Heart left ventricle (tissue), 16 donors: ENCODE measurements at regions not wholly inside any gene's neighbourhood (a gene's known extent, or its start where the extent isn't known, plus 50 kb on each side); places are given as distances from the start of the nearest gene placed in this dataset.

Experiments used
- ATAC-seq, 4 donors: fragments of 200-7000 bp; cut with Tn5 transposase; one replicate each; pipeline ENCODE4 v1.9.1; 2020 to 2022; ENCODE audit warnings: moderate library complexity in 4 of 4, mild to moderate bottlenecking in 3 of 4, moderate number of reproducible peaks in 1 of 4
- DNase-seq, 5 donors: peaks; one replicate each; pipeline ENCODE4 v3.0.0-alpha.2; 2020
- H3K27ac ChIP-seq, 12 donors: fragments of 200-600 bp; sonication (generic) in 4 of 12; one replicate each; pipeline versions ENCODE4 v1.5.0 to v1.8.0; 2016 to 2022; ENCODE audit warnings: mild to moderate bottlenecking in 2 of 12
- H3K27me3 ChIP-seq, 9 donors: fragments of 200-600 bp; sonication (generic) in 2 of 9; one replicate each; pipeline versions ENCODE4 v1.5.1 to v1.8.0; 2016 to 2022; ENCODE audit warnings: mild to moderate bottlenecking in 3 of 9
- H3K36me3 ChIP-seq, 9 donors: fragments of 200-600 bp; sonication (generic) in 2 of 9; one replicate each; pipeline versions ENCODE4 v1.5.0 to v1.8.0; 2018 to 2022; ENCODE audit warnings: mild to moderate bottlenecking in 2 of 9
- H3K4me1 ChIP-seq, 12 donors: fragments of 200-600 bp; sonication (generic) in 4 of 12; one replicate each; pipeline versions ENCODE4 v1.5.0 to v1.8.0; 2016 to 2022; ENCODE audit warnings: mild to moderate bottlenecking in 3 of 12
- H3K4me3 ChIP-seq, 12 donors: fragments of 200-600 bp; sonication (generic) in 4 of 12; one replicate each; pipeline versions ENCODE4 v1.5.0 to v1.8.0; 2017 to 2022; ENCODE audit warnings: mild to moderate bottlenecking in 9 of 12, moderate library complexity in 4 of 12
- H3K9me3 ChIP-seq, 12 donors: fragments of 200-600 bp; sonication (generic) in 4 of 12; one replicate each; pipeline versions ENCODE4 v1.5.0 to v1.8.0; 2016 to 2022; ENCODE audit warnings: mild to moderate bottlenecking in 1 of 12
- POLR2A ChIP-seq, 2 donors: fragments of 450-650 bp; IDR thresholded peaks; one replicate each; pipeline ENCODE4 v1.6.1; 2017; ENCODE audit warnings: antibody characterized with exemption in 2 of 2, mild to moderate bottlenecking in 2 of 2, moderate library complexity in 2 of 2
- WGBS, 4 donors: extraction: QIAGEN DNeasy Blood & Tissue Kit in 2 of 4; methylation state at CpG; one replicate each; pipeline versions ENCODE4 v1.1.5 to v1.1.7; 2013 to 2018; 5-methylcytosine and 5-hydroxymethylcytosine counted together
- intact Hi-C, 10 donors: fragments of 100-400 bp; cut with DNase I; formaldehyde crosslinking; loops; one replicate each; pipeline versions ENCODE4 v1.11.1 to v1.14.2; 2022
- TF ChIP-seq, protein P1 (sequence below), 12 donors: fragments of 200-600 bp; sonication (generic) in 4 of 12; IDR thresholded peaks; one replicate each; pipeline versions ENCODE4 v1.5.0 to v1.8.0; 2018 to 2022; ENCODE audit warnings: antibody characterized with exemption in 12 of 12, mild to moderate bottlenecking in 5 of 12
- donor health status: ischemic (EF 13 %, LVEDD 7.1; RV severe dilation, severe dysfunction).
- donor health status: healthy with polysubstance abuse.
- donor health status: DM: no; HTN: yes; CAD: no.
- donor health status: DM: no; HTN: no; CAD: no.
- donor health status: ischemic (EF 25% LVEDD 6.9; RV normal size, moderate dysfunction).
- donor health status: ischemic (EF 25% LVEDD 5.7; RV mildly dilated, moderate dysfunction).
- donor health status: healthy.
- donor health status: DM: yes; HTN: yes; CAD: no.
- donor health status: ischemic (EF 35%, LVEDD 5.7; RV mildly dilated, moderate dysfunction).
- donor health status: nonischemic (EF 11% LVEDD 7.7; RV severe dilation, severe dysfunction).
- donor health status: DM: yes; HTN: yes; CAD: no.
- donor health status: PGD.
- donor health status: ischemic (EF 29% LVEDD 5.4; RV normal size, mild dysfunction).
- donor health status: nonischemic (EF 23%, LVEDD 6.1; RV moderate dilation, normal function).

DNA sequence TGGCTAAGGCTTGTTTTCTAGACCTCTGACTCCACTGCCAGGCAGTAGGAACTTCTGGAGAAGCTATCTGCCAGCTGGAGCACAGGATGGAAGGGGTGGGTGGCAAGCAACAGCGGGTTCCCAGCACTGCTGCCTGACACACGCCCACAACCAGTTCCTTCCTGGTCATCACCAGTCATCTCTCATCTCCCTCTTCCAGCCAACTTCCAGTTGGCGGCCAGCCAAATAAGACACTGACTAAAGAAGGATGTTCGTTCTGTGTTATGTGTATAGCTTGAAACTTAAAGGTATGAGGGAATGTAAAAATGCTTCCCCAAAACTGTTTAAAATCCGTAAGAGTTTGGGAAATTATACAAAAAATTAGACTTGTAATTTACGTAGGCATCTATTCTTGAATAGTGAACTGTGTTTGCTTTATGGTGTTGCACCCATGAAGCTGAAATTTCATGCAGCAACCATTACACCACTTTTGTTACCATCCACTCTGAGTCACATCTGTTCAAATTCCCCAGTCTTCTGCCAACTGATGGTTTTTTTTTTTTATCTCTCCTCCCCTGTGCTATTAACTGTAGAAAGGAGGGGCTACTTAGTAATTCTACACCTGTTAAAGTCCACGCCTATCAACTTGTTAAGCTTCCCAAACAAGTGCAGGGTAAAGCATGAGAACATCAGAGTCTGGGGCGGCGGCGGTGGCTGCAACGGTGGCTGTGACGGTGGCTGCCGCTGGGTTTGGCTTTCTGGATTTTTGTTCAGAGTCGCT, 86.2 kb upstream of the FRY start:
- no peaks in the 10 kb centered on the region for H3K27me3 ChIP-seq
- peaks cover 0 to 58% (median 15%) of the 10 kb centered on the region in 9 donors for H3K36me3 ChIP-seq
- TF ChIP-seq POLR2A (IDR thresholded peaks at IDR 0.05), result peak in 1 of 2 donors; percentile 39
- TF ChIP-seq, protein P1, sequence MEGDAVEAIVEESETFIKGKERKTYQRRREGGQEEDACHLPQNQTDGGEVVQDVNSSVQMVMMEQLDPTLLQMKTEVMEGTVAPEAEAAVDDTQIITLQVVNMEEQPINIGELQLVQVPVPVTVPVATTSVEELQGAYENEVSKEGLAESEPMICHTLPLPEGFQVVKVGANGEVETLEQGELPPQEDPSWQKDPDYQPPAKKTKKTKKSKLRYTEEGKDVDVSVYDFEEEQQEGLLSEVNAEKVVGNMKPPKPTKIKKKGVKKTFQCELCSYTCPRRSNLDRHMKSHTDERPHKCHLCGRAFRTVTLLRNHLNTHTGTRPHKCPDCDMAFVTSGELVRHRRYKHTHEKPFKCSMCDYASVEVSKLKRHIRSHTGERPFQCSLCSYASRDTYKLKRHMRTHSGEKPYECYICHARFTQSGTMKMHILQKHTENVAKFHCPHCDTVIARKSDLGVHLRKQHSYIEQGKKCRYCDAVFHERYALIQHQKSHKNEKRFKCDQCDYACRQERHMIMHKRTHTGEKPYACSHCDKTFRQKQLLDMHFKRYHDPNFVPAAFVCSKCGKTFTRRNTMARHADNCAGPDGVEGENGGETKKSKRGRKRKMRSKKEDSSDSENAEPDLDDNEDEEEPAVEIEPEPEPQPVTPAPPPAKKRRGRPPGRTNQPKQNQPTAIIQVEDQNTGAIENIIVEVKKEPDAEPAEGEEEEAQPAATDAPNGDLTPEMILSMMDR (IDR thresholded peaks at IDR 0.05), result no peak
- peak; percentile 57 to 84 (median 80) for DNase-seq
- intact Hi-C loops, result no loop called here
- ATAC-seq, result peak; percentile 87 to 92 (median 90)
- WGBS, 4 donors, result 36 to 52% (median 43%) methylated on average over 14 of the region's 14 CpGs
- peaks cover 0 to 52% (median 19%) of the 10 kb centered on the region in 12 donors for H3K4me1 ChIP-seq
- H3K9me3 ChIP-seq, result no peaks in the 10 kb centered on the region
- peak overlapping the region in 10 of 12 donors; percentile 9 to 76 (median 38) for H3K27ac ChIP-seq
- H3K4me3 ChIP-seq, result peak overlapping the region in 1 of 12 donors; percentile 21

DNA sequence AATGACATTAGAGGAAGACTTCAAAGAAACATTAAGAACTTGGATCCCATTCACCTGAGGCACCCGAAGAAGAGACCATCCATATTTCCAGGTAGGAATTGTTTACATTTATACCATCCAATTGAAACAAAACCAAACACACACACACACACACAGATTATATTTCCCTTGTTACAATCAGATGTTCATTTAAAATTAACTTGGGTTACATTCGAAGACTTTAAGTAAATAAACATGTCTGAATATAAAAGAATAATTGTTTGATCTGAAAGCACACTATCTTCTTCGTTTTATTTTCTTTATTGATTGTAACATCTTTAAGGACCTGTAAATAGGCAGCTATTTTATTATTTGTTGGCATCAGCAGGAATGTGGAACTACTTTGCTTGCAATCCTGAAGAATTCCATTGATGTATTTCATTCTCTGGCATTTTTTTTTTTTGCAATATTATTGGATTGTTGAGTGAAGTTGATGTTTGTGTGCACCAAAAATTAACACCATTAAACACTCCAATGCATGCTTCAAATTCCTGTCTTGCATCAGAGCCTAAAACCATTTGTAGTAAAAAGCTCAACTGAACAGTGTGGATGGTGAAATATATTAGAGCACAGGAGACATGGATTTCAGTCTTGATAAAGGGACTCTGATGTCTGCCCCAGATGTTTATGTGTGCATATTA, 85.3 kb upstream of the FRY start:
- DNase-seq (no peak), ATAC-seq (no peak)
- Histone ChIP-seq H3K4me1 (peaks cover 0 to 61% (median 22%) of the 10 kb centered on the region in 12 donors), H3K9me3 (no peaks in the 10 kb centered on the region), H3K27ac (peak overlapping the region in 9 of 12 donors; percentile 9 to 76 (median 41)), H3K27me3 (no peaks in the 10 kb centered on the region), H3K36me3 (peaks cover 0 to 59% (median 15%) of the 10 kb centered on the region in 9 donors), H3K4me3 (peak overlapping the region in 2 of 12 donors; percentile 18 to 21)
- intact Hi-C loops, result no loop called here
- TF ChIP-seq POLR2A (IDR thresholded peaks at IDR 0.05), result no peak
- TF ChIP-seq, protein P1 (IDR thresholded peaks at IDR 0.05), result no peak
- 79 to 84% (median 80%) methylated on average over 3 of the region's 3 CpGs for WGBS, 4 donors

DNA sequence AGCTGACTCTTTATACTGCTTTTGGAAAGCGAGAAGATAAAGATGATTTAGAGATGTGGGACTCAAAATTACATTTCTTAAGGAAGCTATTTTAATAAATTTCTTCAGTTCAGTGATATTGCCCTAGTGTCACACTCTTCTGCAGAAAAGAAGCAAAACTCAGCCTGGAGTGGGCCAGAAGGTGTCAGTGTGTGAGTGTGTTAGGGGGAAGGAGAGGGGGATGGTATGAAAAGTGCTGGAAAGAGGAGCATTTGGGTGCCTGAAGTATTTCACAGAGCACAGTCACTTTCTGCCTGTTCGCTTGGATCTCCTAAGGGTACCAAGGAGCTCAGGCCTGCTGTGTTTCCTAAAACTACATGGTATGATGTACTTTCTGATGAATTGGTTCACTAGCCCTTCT, 84.5 kb upstream of the FRY start:
- Histone ChIP-seq H3K27ac (peak overlapping the region in 1 of 12 donors; percentile 5), H3K36me3 (peaks cover 0 to 54% (median 15%) of the 10 kb centered on the region in 9 donors), H3K4me1 (peaks cover 0 to 66% (median 27%) of the 10 kb centered on the region in 12 donors), H3K4me3 (no peak overlapping the region), H3K27me3 (no peaks in the 10 kb centered on the region), H3K9me3 (no peaks in the 10 kb centered on the region)
- 93 to 97% (median 95%) methylated on average over 2 of the region's 2 CpGs for WGBS, 4 donors
- no peak for DNase-seq
- TF ChIP-seq POLR2A (IDR thresholded peaks at IDR 0.05), result no peak
- TF ChIP-seq, protein P1 (IDR thresholded peaks at IDR 0.05), result no peak
- ATAC-seq, result no peak
- intact Hi-C loops, result no loop called here

DNA sequence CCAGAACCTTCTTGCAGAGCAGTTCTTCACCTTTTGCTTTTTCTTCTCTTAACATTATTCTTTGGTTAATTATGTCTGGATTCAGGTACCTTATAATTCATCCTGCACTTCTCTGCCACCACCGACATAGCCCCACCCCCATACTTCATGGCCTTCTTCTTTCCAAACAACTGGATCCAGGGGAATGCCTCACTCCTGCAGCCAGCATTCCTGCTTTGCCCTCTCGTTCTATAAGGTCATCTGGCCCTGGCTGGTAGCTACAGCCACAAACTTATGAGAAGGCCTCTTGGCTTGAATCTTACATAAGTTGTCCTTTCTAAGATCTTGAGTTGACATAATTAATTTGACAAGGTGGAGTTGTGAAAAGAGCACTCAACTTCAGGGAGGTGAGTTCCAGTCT, 84.1 kb upstream of the FRY start:
- Histone ChIP-seq H3K36me3 (peaks cover 0 to 54% (median 17%) of the 10 kb centered on the region in 9 donors), H3K4me1 (peaks cover 0 to 66% (median 27%) of the 10 kb centered on the region in 12 donors), H3K4me3 (no peak overlapping the region), H3K27ac (peak overlapping the region in 1 of 12 donors; percentile 5), H3K9me3 (no peaks in the 10 kb centered on the region), H3K27me3 (no peaks in the 10 kb centered on the region)
- no peak for ATAC-seq
- WGBS, 4 donors, result 43 to 62% (median 49%) methylated on average over 2 of the region's 2 CpGs
- no peak for TF ChIP-seq POLR2A (IDR thresholded peaks at IDR 0.05)
- TF ChIP-seq, protein P1 (IDR thresholded peaks at IDR 0.05), result no peak
- intact Hi-C loops, result no loop called here
- no peak for DNase-seq
